NCI-H1930 (cell line): ENCODE measurements at regions not wholly inside any gene's neighbourhood (a gene's known extent, or its start where the extent isn't known, plus 50 kb on each side); places are given as distances from the start of the nearest gene placed in this dataset.
"Not testable (repeated sequence)": the region's sequence is repeated elsewhere in the genome, so short reads cannot be mapped to it uniquely, and the experiment has no call there.

ENCODE experiments used
- DNase-seq, 2 experiments: peaks; one replicate each; lab custom pipeline; 2025; lab: John Stamatoyannopoulos, UW

GRCh38 chr17:13864521-13864920 is 204.8 kb upstream of the COX10 start:
- no peak for DNase-seq

DNA sequence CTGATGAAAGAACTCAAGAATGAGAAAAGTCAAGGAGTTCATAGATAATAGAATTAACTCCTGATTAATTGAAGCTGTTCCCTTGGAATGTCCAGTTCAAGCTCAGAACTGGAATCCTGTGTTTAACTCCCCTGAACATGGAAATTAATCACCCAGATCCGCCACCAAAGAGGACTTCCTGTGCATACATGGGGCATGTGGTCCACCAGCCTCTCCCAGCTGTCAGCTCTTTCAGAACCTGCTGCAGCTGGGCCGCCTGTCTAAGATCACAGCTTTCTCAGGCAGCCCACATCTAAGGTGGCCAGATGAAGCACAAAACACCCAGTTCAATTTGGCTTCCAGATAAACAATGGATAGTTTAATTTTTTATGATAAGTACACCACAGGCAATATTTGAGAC is 203.7 kb upstream of the COX10 start:
- DNase-seq = no peak

DNA sequence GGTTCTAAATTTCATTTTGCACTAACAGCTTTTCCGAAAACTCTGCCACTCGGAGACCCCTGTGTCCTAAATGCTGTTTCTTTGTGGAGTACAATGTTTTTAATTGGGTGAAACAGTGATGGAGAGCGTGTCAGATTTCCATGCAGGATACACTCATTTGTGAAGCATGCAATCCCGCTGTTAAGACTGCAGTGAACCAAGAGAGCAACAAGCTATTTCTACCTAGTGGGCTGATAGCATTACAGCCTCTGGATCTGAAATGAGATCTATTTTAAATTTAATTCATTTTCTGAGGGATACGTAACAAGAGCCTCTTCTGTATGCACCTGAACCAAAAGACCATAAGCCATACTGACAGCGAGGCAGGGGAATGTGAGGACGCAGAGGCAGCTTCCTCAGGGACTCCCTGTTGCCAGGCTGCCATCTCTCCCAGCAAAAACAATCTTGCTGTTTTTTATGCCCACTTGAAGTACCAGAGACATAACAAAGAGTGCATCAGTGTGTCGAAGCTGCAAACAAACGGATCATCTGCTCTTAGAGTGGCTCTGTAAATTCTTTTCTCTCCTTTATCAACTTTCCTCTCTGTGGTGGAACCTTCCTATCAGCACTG is 199.9 kb upstream of the COX10 start:
- no peak for DNase-seq

- DNase-seq = no peak
These were observed 198.0 kb upstream of the COX10 start for GRCh38 chr17:13871261-13871660.

DNA sequence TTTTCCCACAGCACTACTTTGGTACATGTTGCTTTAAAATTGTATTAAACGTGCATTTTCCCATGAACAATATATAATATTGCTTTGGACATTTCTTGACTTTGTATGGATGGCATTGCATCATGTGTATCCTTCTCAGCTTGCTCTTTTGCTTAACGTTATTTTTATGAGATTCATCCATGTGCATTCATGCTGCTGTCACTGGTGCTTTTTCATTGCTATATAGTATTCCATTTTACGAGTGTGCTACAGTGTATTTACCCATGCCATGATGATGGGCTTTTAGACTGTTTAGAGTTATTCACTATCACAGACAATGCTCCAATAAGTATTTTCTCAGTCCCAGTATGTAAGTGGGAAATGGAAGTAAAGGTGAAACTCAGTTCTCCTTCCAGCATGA is 195.2 kb upstream of the COX10 start:
- no peak for DNase-seq

- no peak for DNase-seq
These were observed 194.5 kb upstream of the COX10 start for GRCh38 chr17:13874817-13875216.

DNA sequence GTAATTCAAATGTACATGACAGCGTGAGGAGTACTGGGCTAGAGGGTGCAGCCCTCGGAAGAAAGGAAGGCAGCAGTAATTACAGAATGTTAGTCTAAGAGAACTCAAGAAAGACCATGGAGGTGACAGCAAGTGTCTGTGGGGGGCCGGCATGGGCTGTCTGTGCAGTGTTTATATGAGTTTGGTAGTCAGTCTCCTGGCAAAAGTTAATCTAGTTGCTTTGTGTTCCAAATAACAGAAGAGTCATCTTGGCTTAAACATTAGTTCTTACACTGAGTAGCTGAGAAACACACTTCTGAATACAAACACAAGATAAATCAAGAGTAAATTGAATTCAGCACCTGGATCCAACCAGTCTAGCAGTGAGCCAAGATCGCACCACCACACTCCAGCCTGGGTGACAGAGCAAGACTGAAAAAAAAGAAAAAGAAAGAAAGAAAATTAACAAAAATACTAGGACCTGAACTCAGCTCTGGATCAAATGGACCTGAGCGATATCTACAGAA is 189.3 kb upstream of the COX10 start:
- no peak for DNase-seq

GRCh38 chr17:13883659-13884058 is 185.6 kb upstream of the COX10 start:
- DNase-seq = no peak

DNA sequence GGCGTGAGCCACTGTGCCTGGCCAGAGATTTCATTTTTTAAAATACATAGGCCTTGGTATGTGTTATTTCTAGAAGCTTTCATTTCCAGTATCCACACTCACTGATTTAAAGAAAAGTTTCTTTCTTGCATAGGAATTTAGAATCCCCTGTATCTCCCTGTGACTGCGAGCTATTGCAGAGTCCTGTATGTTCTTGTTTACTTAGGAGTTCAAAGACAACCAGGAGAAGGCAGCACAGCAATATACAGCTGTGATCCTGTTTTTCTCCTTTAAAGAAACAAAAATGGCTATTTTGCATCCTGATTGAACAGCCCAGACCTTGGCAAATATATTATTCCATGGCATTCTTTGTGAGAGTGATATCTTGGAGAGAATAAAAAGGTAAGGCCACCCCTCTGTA is 185.0 kb upstream of the COX10 start:
- no peak for DNase-seq

DNA sequence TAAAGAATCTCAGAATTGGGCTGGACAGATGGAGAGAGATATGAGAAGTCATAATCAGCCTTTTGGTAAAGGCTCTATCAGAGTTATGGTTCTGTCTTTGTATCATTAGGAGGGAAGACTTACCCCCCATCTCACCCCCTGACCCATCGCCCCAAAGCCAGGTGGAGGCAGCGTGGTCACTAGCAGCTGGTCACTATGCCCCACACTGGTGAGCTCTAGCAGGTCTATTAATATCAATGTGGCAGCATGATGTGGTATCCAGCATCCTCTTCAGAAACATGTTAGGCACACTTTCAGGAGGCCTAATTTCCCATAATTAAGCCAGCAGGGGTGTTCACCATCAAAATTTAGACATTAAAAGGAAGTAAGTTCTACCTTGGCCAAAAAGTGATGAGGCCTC is 183.8 kb upstream of the COX10 start:
- DNase-seq = no peak

DNA sequence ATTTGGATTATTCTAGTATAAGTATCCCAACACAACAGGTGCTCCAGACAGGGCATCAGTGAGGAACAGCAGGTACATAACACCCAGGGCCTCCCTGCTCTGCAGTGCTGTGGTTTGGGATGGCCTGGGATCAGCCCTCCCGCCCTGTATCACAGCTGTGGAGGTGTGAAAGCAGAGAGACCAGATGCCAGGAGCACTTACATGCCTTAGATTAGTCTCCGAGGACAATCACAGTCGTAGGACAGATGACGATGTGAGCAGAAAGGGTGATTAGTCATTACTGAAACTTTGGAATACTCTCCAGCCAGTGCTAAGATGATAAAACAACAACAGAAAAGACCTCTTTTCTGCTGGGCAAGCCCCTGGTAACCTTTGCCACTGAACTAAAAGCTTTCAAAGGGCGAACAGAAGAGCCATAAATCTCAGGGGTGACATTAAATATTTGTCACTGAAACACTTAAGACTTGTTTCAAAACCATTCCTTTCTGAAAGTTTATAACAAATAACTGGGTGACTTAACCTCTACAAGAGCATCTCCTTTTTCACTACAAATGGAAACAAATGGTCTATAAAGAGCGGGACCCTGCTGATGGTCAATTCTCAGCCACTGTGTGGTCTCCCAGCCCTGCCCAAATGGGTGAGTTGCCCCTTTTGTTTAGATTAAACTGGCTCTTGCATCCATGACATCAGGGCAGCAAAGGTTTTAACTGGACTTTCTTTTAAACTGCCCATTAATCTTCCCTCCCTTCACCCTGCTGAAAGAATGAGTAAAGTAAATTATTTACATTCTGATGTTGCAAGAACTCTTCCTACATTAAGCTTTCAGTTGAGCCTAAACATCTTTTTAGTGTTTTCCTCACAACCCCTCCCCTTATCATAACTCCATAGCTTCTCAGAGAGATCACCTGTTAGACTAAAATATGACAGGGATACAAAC is 183.1 kb upstream of the COX10 start:
- DNase-seq = no peak

GRCh38 chr17:13888056-13888609 is 181.2 kb upstream of the COX10 start:
- DNase-seq = no peak

DNA sequence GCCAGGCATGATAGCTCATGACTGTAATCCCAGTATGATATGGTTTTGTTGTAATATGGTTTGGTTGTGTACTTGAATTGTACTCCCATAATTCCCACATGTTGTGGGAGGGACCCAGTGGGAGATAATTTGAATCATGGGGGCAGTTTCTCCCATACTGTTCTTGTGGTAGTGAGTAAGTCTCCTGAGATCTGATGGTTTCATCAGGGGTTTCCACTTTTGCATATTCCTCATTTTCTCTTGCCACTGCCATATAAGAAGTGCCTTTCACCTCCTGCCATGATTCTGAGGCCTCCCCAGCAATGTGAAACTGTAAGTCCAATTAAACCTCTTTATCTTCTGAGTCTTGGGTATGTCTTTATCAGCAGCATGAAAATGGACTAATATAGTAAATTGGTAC is 160.3 kb upstream of the COX10 start:
- DNase-seq = not testable (repeated sequence)

DNA sequence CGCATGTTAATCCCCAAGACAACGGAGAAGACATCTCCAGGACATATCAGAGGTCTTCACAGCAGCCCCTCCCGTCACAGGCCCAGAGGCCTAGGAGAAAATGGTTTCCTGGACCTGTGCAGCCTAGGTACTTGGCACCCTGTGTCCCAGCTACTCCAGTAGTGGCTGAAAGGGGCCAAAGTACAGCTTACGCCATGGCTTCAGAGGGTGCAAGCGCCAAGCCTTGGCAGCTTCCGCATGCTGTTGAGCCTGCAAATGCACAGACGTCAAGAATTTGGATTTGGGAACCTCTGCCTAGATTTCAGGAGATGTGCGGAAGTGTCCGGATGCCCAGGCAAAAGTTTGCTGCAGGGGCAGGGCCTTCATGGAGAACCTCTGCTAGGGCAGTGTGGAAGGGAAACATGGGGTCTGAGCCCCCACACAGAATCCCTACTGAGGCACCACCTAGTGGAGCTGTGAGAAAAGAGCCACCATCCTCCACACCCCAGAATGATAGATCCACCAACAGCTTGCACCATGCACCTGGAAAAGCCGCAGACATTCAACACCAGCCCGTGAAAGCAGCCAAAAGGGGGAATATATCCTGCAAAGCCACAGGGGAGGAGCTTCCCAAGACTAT is 159.3 kb upstream of the COX10 start:
- no peak for DNase-seq

GRCh38 chr17:13917634-13918033 is 151.7 kb upstream of the COX10 start:
- DNase-seq = no peak

GRCh38 chr17:13918247-13918646 is 151.1 kb upstream of the COX10 start:
- DNase-seq = no peak

- no peak for DNase-seq
These were observed 149.5 kb upstream of the COX10 start for GRCh38 chr17:13919818-13920217.

GRCh38 chr17:13920413-13920812 is 148.9 kb upstream of the COX10 start:
- DNase-seq = no peak

DNA sequence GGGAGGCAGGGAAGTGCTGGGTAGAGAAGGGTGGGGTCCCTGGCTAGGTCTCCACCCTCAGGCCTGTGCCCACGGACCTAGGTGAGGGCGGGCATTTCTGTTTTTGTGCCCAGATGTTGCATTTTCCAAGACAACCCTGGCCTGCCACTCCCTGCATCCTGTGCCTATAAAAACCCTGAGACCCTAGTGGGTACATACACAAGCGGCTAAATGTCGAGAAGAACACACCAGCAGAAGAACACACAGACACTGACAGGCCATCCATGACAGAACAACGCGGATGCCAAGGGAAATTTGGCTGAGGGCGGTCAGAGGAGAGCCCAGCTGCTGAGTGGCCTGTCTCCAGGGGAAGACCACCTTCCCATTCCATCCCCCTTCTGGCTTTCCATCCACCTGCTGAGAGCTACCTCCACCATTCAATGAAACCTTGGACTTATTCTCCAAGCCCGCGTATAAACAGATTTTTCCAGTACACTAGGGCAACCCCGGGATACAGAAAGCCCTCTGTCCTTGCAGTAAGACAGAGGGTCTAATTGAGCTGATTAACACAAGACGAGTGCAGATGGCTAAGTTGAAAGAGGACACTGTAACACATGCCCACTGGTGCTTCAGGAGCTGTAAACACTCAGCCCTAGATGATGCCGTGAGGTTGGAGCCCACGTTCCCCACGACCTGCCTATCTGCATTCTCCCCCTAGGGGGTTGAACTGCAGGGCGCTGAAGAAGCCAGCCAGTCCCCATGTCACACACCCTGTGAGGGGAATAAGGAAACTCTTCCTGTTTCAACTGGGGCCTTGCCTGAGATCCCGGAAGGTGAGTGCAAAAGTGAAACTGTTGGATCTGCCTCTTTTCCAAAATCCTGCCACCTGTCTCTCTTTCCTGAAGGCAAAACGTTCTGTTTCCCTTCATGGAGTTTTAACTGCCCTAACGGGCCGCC is 147.2 kb upstream of the COX10 start:
- no peak for DNase-seq

DNA sequence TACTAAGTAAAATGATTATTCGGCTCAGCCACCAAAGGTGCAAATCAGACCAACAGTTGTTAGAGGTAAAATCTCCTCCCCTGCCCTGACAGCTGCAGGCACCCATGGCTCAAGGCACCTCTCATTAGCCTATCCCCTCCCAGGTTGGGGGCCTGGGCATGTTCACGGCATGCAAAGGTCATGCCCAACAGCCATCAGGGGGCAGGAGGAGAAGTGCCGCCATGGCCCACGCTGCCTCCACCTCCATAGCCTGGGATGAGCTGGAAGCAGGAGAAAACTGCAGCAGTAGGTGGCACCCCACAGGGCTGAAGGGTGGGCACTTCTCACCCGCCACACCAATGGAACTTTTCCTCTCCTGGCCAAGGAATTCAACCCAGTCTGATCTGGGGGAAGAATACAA is 146.4 kb upstream of the COX10 start:
- DNase-seq = no peak

DNA sequence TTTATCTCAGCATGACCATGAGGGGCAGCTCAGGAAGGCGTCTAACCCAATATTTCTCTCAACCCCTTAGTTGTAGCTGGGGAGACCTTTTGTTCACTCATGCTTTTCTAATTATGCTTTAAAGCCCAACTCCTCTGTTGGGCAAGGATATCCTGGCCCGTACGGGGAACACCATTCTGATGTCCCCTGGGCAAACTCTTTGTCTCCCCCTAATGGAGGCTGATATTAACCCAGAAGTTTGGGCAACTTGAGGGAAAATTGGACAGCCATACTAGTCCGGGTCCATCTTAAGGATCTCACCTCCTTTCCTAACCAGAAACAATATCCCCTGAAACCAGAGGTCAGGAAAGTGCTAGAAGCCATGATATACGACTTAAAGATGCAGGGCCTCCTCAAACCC is 143.7 kb upstream of the COX10 start:
- no peak for DNase-seq
